HL-60 (cell line): ENCODE measurements at regions not wholly inside any gene's neighbourhood (a gene's known extent, or its start where the extent isn't known, plus 50 kb on each side); places are given as distances from the start of the nearest gene placed in this dataset.

ENCODE experiments used
- DNase-seq, 2 experiments: peaks; one replicate each; pipeline ENCODE4 v3.0.0-alpha.2; 2010 to 2020; ENCODE audit warnings: low read depth in 1 of 2, low spot score in 1 of 2
- H3K27ac ChIP-seq: fragments of 250-450 bp; sonication (Bioruptor Pico); replicated peaks from 2 replicates; pipeline ENCODE4 v1.5.1; 2020; ENCODE audit warnings: mild to moderate bottlenecking, moderate library complexity
- H3K27me3 ChIP-seq: fragments of 250-450 bp; sonication (Bioruptor Pico); 2 replicates; pipeline ENCODE4 v1.5.1; 2021; ENCODE audit warnings: mild to moderate bottlenecking, moderate library complexity; ENCODE audit not compliant: insufficient read depth, poor library complexity, severe bottlenecking
- H3K4me3 ChIP-seq: replicated peaks from 2 replicates; pipeline ENCODE4 v1.5.1; 2011; ENCODE audit warnings: mild to moderate bottlenecking, control low read depth, low read length; ENCODE audit not compliant: insufficient read depth
- GABPA ChIP-seq: IDR thresholded peaks from 2 replicates; pipeline ENCODE4 v1.6.1; 2012; ENCODE audit warnings: low read depth
- POLR2AphosphoS5 ChIP-seq: IDR thresholded peaks from 2 replicates; pipeline ENCODE4 v1.6.1; 2012; ENCODE audit warnings: low read depth
- SPI1 ChIP-seq: IDR thresholded peaks from 2 replicates; pipeline ENCODE4 v1.6.1; 2012; ENCODE audit warnings: low read depth, mild to moderate bottlenecking, borderline replicate concordance
- TF ChIP-seq, protein P1 (sequence below): IDR thresholded peaks from one replicate; pipeline ENCODE4 v1.5.1; 2011; ENCODE audit warnings: low read length, control low read depth, inconsistent platforms; ENCODE audit not compliant: insufficient read depth
- TF ChIP-seq, protein P2 (sequence below): IDR thresholded peaks from 2 replicates; pipeline ENCODE4 v1.6.1; 2012; ENCODE audit warnings: low read depth; ENCODE audit not compliant: insufficient replicate concordance

DNA sequence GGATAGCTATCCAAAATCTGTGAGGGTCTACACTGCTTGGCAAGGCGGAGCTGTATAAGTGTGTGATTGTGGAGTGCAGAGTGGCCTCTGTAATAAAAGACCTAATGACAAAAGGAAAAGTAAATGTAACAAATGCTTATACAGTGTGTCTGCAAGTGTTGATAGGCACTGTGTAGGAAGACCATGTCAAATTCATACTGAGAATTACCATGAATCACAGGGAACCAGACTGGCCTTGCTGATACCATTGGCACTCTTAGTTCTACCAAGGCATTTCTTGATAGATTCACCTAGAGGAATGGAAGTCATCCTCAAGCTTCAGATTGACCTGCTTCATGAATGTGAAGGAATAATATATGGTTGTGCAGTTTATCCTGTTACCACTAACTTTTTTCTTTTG, 58.8 kb downstream of the CYCS start:
- Histone ChIP-seq H3K27ac (no peak overlapping the region), H3K27me3 (no peaks in the 10 kb centered on the region), H3K4me3 (no peak overlapping the region)
- no peak for DNase-seq
- TF ChIP-seq POLR2AphosphoS5 (no peak), SPI1 (no peak), GABPA (no peak)
- TF ChIP-seq, protein P1, sequence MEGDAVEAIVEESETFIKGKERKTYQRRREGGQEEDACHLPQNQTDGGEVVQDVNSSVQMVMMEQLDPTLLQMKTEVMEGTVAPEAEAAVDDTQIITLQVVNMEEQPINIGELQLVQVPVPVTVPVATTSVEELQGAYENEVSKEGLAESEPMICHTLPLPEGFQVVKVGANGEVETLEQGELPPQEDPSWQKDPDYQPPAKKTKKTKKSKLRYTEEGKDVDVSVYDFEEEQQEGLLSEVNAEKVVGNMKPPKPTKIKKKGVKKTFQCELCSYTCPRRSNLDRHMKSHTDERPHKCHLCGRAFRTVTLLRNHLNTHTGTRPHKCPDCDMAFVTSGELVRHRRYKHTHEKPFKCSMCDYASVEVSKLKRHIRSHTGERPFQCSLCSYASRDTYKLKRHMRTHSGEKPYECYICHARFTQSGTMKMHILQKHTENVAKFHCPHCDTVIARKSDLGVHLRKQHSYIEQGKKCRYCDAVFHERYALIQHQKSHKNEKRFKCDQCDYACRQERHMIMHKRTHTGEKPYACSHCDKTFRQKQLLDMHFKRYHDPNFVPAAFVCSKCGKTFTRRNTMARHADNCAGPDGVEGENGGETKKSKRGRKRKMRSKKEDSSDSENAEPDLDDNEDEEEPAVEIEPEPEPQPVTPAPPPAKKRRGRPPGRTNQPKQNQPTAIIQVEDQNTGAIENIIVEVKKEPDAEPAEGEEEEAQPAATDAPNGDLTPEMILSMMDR: no peak
- TF ChIP-seq, protein P2, sequence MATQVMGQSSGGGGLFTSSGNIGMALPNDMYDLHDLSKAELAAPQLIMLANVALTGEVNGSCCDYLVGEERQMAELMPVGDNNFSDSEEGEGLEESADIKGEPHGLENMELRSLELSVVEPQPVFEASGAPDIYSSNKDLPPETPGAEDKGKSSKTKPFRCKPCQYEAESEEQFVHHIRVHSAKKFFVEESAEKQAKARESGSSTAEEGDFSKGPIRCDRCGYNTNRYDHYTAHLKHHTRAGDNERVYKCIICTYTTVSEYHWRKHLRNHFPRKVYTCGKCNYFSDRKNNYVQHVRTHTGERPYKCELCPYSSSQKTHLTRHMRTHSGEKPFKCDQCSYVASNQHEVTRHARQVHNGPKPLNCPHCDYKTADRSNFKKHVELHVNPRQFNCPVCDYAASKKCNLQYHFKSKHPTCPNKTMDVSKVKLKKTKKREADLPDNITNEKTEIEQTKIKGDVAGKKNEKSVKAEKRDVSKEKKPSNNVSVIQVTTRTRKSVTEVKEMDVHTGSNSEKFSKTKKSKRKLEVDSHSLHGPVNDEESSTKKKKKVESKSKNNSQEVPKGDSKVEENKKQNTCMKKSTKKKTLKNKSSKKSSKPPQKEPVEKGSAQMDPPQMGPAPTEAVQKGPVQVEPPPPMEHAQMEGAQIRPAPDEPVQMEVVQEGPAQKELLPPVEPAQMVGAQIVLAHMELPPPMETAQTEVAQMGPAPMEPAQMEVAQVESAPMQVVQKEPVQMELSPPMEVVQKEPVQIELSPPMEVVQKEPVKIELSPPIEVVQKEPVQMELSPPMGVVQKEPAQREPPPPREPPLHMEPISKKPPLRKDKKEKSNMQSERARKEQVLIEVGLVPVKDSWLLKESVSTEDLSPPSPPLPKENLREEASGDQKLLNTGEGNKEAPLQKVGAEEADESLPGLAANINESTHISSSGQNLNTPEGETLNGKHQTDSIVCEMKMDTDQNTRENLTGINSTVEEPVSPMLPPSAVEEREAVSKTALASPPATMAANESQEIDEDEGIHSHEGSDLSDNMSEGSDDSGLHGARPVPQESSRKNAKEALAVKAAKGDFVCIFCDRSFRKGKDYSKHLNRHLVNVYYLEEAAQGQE: no peak

DNA sequence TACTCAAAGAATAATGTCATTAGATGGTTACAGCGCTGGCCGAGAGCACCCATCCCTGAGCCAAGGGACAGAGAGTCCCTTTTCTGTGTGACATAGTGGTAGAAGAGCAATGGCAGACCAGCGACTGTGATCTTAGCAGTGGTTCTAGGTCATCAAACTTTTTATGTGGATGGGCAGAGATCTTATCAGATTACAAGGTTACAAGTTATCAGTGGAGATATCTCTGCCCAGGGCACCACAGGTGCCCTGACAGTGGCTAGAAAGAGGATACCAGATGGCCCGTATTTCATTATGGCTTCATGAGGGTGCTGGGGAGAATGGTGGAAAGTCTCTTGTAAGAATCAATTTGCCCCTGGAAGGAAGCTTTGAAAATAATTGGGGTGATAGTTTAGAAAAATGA, 62.7 kb downstream of the CYCS start:
- no peak for DNase-seq
- Histone ChIP-seq H3K27ac (no peak overlapping the region), H3K4me3 (no peak overlapping the region), H3K27me3 (no peaks in the 10 kb centered on the region)
- TF ChIP-seq POLR2AphosphoS5 (no peak), SPI1 (no peak), GABPA (no peak)
- TF ChIP-seq, protein P2: no peak
- TF ChIP-seq, protein P1: no peak

DNA sequence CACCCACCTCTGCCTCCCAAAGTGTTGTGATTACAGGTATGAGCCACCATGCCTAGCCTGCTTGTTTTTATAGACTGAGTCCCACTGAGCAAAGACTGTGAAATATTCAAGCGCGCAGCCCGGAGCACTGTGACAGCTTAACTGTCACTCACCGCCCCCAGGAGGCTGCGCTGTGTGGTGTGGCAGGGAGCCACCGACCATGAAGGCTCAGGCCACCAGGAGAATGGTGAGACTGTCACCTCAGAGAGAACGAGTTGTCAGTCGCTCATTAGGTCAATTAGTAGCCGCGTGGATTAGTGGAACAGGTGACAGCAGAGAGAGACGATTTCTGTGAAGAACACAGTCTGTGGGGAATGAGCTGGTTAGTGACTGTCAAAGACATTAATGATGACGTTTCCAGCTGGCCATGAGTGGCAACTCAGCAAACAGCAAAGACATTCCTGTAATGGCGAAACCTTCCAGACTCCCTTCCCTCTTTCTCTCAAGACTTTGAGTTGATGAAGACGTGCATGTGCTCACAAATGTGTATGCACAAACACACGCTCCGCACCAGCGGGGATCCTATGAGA, 64.5 kb downstream of the CYCS start:
- H3K4me3 ChIP-seq: no peak overlapping the region

More for the DNA sequence above, 64.5 kb downstream of the CYCS start:
- TF ChIP-seq SPI1 (no peak), GABPA (no peak), POLR2AphosphoS5 (no peak)
- TF ChIP-seq, protein P1: no peak
- TF ChIP-seq, protein P2: no peak
- no peak for DNase-seq
- no peak overlapping the region for H3K27ac ChIP-seq
- H3K27me3 ChIP-seq: no peaks in the 10 kb centered on the region
